H9 (cell line): ENCODE measurements at regions not wholly inside any gene's neighbourhood (a gene's known extent, or its start where the extent isn't known, plus 50 kb on each side); places are given as distances from the start of the nearest gene placed in this dataset.

Experiments
- DNase-seq: peaks from one replicate; pipeline ENCODE4 v3.0.0-alpha.2; 2017
- H2AFZ ChIP-seq: one replicate; pipeline ENCODE4 v1.6.1; 2013; ENCODE audit warnings: mild to moderate bottlenecking, low read length, control low read depth, moderate library complexity
- H2AK5ac ChIP-seq: 2 replicates; pipeline ENCODE4 v1.6.1; 2013; ENCODE audit warnings: low read length, control low read depth, mixed read lengths; ENCODE audit not compliant: insufficient read length
- H2BK120ac ChIP-seq: one replicate; pipeline ENCODE4 v1.6.1; 2013; ENCODE audit warnings: low read depth, mild to moderate bottlenecking, low read length, control low read depth, inconsistent platforms; ENCODE audit not compliant: poor library complexity, severe bottlenecking
- H2BK12ac ChIP-seq: 2 replicates; pipeline ENCODE4 v1.6.1; 2013; ENCODE audit warnings: low read length, control low read depth, mixed read lengths, low read depth; ENCODE audit not compliant: insufficient read length
- H2BK15ac ChIP-seq: 2 replicates; pipeline ENCODE4 v1.6.1; 2013; ENCODE audit warnings: low read depth, low read length, control low read depth
- H2BK20ac ChIP-seq: one replicate; pipeline ENCODE4 v1.6.1; 2013; ENCODE audit warnings: low read depth, mild to moderate bottlenecking, low read length, control low read depth, inconsistent platforms; ENCODE audit not compliant: poor library complexity, severe bottlenecking
- H2BK5ac ChIP-seq: 2 replicates; pipeline ENCODE4 v1.6.1; 2013; ENCODE audit warnings: low read length, control low read depth, mixed read lengths; ENCODE audit not compliant: insufficient read length
- H3K14ac ChIP-seq: 2 replicates; pipeline ENCODE4 v1.6.1; 2013; ENCODE audit warnings: low read length, control low read depth; ENCODE audit not compliant: insufficient read depth
- H3K18ac ChIP-seq: 2 replicates; pipeline ENCODE4 v1.6.1; 2013; ENCODE audit warnings: low read depth, mild to moderate bottlenecking, mixed read lengths, low read length, control low read depth; ENCODE audit not compliant: insufficient read length
- H3K23ac ChIP-seq: 2 replicates; pipeline ENCODE4 v1.6.1; 2013; ENCODE audit warnings: low read length, control low read depth, mixed read lengths, low read depth; ENCODE audit not compliant: insufficient read length
- H3K23me2 ChIP-seq: 2 replicates; pipeline ENCODE4 v1.6.1; 2013; ENCODE audit warnings: low read depth, mild to moderate bottlenecking, mixed read lengths, low read length, control low read depth; ENCODE audit not compliant: insufficient read length, poor library complexity, severe bottlenecking
- H3K27ac ChIP-seq: 2 replicates; pipeline ENCODE4 v1.5.1; 2013; ENCODE audit warnings: low read length, control low read depth, mixed read lengths, low read depth; ENCODE audit not compliant: insufficient read length
- H3K27me3 ChIP-seq: 2 replicates; pipeline ENCODE4 v1.6.1; 2013; ENCODE audit warnings: low read length, control low read depth, inconsistent platforms; ENCODE audit not compliant: insufficient read depth
- H3K4ac ChIP-seq: 2 replicates; pipeline ENCODE4 v1.6.1; 2013; ENCODE audit warnings: low read depth, mild to moderate bottlenecking, control low read depth, inconsistent platforms, low read length, moderate library complexity
- H3K4me1 ChIP-seq: 2 replicates; pipeline ENCODE4 v1.6.1; 2013; ENCODE audit warnings: low read length, control low read depth, inconsistent platforms; ENCODE audit not compliant: insufficient read depth
- H3K4me2 ChIP-seq: 2 replicates; pipeline ENCODE4 v1.6.1; 2013; ENCODE audit warnings: low read length, control low read depth, mixed read lengths; ENCODE audit not compliant: insufficient read length, insufficient read depth
- H3K56ac ChIP-seq: 2 replicates; pipeline ENCODE4 v1.6.1; 2013; ENCODE audit warnings: low read depth, mild to moderate bottlenecking, mixed read lengths, low read length, control low read depth; ENCODE audit not compliant: insufficient read length
- H3K79me1 ChIP-seq: 2 replicates; pipeline ENCODE4 v1.6.1; 2013; ENCODE audit warnings: low read depth, mild to moderate bottlenecking, moderate library complexity, low read length, control low read depth, inconsistent platforms; ENCODE audit not compliant: insufficient read depth, poor library complexity, severe bottlenecking
- H3K79me2 ChIP-seq: 2 replicates; pipeline ENCODE4 v1.6.1; 2013; ENCODE audit warnings: low read length, control low read depth, inconsistent platforms; ENCODE audit not compliant: insufficient read depth
- H3K9ac ChIP-seq: 2 replicates; pipeline ENCODE4 v1.6.1; 2013; ENCODE audit warnings: low read length, control low read depth, mixed read lengths; ENCODE audit not compliant: insufficient read length; ENCODE audit errors: extremely low read depth
- H3K9me3 ChIP-seq: one replicate; pipeline ENCODE4 v1.6.1; 2013; ENCODE audit warnings: low read depth, low read length, inconsistent platforms; ENCODE audit not compliant: control insufficient read depth
- H3T11ph ChIP-seq: one replicate; pipeline ENCODE4 v1.6.1; 2013; ENCODE audit warnings: mild to moderate bottlenecking, low read length, control low read depth, inconsistent platforms
- H4K20me1 ChIP-seq: one replicate; pipeline ENCODE4 v1.6.1; 2013; ENCODE audit not compliant: control insufficient read depth, insufficient read length, insufficient read depth
- H4K5ac ChIP-seq: 2 replicates; pipeline ENCODE4 v1.6.1; 2013; ENCODE audit warnings: low read depth, mild to moderate bottlenecking, mixed read lengths, low read length, control low read depth; ENCODE audit not compliant: insufficient read length
- H4K8ac ChIP-seq: replicated peaks from 2 replicates; pipeline ENCODE4 v1.6.1; 2013; ENCODE audit warnings: low read length, control low read depth, mixed read lengths, low read depth; ENCODE audit not compliant: insufficient read length
- H4K91ac ChIP-seq: 2 replicates; pipeline ENCODE4 v1.6.1; 2013; ENCODE audit warnings: low read depth, mild to moderate bottlenecking, moderate library complexity, mixed read lengths, low read length, control low read depth; ENCODE audit not compliant: insufficient read length
- H3K27ac Mint-ChIP-seq, 3 experiments: 2 replicates in 2 of 3; 3 replicates in 1 of 3; pipeline ENCODE4 v1.8.0; 2020 to 2021; ENCODE audit warnings: mixed read lengths in 3 of 3, mild to moderate bottlenecking in 1 of 3, moderate library complexity in 1 of 3
- H3K27me3 Mint-ChIP-seq: 2 replicates; pipeline ENCODE4 v1.8.0; 2021; ENCODE audit warnings: low read depth, mild to moderate bottlenecking, moderate library complexity, mixed read lengths
- H3K36me3 Mint-ChIP-seq, 3 experiments: 2 replicates in 2 of 3; 3 replicates in 1 of 3; pipeline ENCODE4 v1.8.0; 2020 to 2021; ENCODE audit warnings: low read depth in 3 of 3, mixed read lengths in 3 of 3; ENCODE audit not compliant: insufficient read depth in 1 of 3
- H3K4me1 Mint-ChIP-seq, 2 experiments: 2 replicates each; pipeline ENCODE4 v1.8.0; 2020; ENCODE audit warnings: mixed read lengths in 2 of 2
- H3K4me3 Mint-ChIP-seq, 2 experiments: 2 replicates in 1 of 2; 3 replicates in 1 of 2; pipeline ENCODE4 v1.8.0; 2020 to 2021; ENCODE audit warnings: mild to moderate bottlenecking in 2 of 2, mixed read lengths in 2 of 2, moderate library complexity in 1 of 2
- H3K9me3 Mint-ChIP-seq, 2 experiments: 2 replicates in 1 of 2; 3 replicates in 1 of 2; pipeline ENCODE4 v1.8.0; 2020; ENCODE audit warnings: mild to moderate bottlenecking in 2 of 2, mixed read lengths in 2 of 2, moderate library complexity in 1 of 2
- WGBS: extraction: QIAGEN DNeasy Blood & Tissue Kit; methylation state at CpG from one replicate; pipeline ENCODE4 v1.1.7; 2013; ENCODE audit warnings: missing lambda C conversion rate, low lambda C conversion rate, mixed read lengths; ENCODE audit not compliant: insufficient read length; ENCODE audit errors: extremely low coverage; 5-methylcytosine and 5-hydroxymethylcytosine counted together
- TF ChIP-seq, protein P1 (sequence below): fragments of 200-600 bp; sonication (generic); conservative IDR thresholded peaks from 3 replicates; pipeline ENCODE4 v1.8.0; 2021; ENCODE audit warnings: antibody characterized with exemption, mild to moderate bottlenecking

DNA sequence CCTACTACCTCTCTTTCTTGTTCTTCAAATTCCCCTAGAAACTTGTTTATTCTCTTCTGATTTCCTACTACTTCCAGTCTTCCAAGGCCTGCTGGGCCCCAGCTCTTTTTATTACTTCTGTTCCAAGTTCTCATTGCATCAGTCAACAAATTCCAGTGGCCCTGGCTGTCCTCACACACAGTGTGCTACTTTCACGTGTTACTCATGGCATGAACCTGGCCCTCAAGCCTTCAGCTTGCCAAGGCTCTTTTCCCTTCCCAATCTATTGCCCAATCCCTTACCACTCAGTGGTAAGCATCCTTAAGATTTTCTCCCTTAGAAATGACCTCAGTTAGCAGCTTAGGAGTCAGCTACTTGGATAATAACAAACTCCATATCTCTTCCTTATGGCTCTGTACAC, 613.5 kb downstream of the LMO4 start:
- Histone ChIP-seq H3K14ac (no peak overlapping the region), H4K5ac (no peak overlapping the region), H3K4me2 (no peak overlapping the region), H3K23ac (no peak overlapping the region), H3K4me1 (no peaks in the 10 kb centered on the region; the same call in 1 of the 2 replicates), H3K79me2 (no peaks in the 10 kb centered on the region), H3K9me3 (no peaks in the 10 kb centered on the region), H2BK120ac (no peak overlapping the region), H4K8ac (no peak overlapping the region), H3K4ac (no peak overlapping the region), H3K18ac (no peak overlapping the region), H3K23me2 (no peaks in the 10 kb centered on the region), H4K20me1 (no peaks in the 10 kb centered on the region), H3K27me3 (no peaks in the 10 kb centered on the region), H2BK5ac (no peak overlapping the region), H4K91ac (no peak overlapping the region), H2BK20ac (no peak overlapping the region), H3K79me1 (no peaks in the 10 kb centered on the region), H3K56ac (no peak overlapping the region), H3K27ac (no peak overlapping the region), H2BK12ac (no peak overlapping the region), H2AFZ (no peak overlapping the region), H3K9ac (no peak overlapping the region), H3T11ph (no peak overlapping the region), H2BK15ac (no peak overlapping the region), H2AK5ac (no peak overlapping the region)
- Mint-ChIP-seq H3K27me3 (peaks cover 4% of the 10 kb centered on the region; the same call in 1 of the 2 replicates), H3K4me1 (peaks cover 34 to 37% of the 10 kb centered on the region in 2 experiments), H3K27ac (peak overlapping the region in 1 of 3 experiments; percentile 74; a peak in 2 of 7 replicates), H3K4me3 (no peak overlapping the region), H3K9me3 (no peaks in the 10 kb centered on the region), H3K36me3 (peaks cover 0 to 3% (median 0%) of the 10 kb centered on the region in 3 experiments; a peak in 3 of 7 replicates)
- WGBS: no CpG with 5 or more reads among the region's 1 CpG
- DNase-seq: no peak
- TF ChIP-seq, protein P1, sequence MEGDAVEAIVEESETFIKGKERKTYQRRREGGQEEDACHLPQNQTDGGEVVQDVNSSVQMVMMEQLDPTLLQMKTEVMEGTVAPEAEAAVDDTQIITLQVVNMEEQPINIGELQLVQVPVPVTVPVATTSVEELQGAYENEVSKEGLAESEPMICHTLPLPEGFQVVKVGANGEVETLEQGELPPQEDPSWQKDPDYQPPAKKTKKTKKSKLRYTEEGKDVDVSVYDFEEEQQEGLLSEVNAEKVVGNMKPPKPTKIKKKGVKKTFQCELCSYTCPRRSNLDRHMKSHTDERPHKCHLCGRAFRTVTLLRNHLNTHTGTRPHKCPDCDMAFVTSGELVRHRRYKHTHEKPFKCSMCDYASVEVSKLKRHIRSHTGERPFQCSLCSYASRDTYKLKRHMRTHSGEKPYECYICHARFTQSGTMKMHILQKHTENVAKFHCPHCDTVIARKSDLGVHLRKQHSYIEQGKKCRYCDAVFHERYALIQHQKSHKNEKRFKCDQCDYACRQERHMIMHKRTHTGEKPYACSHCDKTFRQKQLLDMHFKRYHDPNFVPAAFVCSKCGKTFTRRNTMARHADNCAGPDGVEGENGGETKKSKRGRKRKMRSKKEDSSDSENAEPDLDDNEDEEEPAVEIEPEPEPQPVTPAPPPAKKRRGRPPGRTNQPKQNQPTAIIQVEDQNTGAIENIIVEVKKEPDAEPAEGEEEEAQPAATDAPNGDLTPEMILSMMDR: no peak
